ENCODE measurements at regions not wholly inside any gene's neighbourhood (a gene's known extent, or its start where the extent isn't known, plus 50 kb on each side); places are given as distances from the start of the nearest gene placed in this dataset.
"Not testable (repeated sequence)": the region's sequence is repeated elsewhere in the genome, so short reads cannot be mapped to it uniquely, and the experiment has no call there.

GRCh38 chr1:199811163-199811562 lies 216.3 kb upstream of the NR5A2 start:
- DNase-seq (ENCODE audit: low read depth in 3 of 3, low spot score in 1 of 3), result no peak

- DNase-seq (ENCODE audit: low read depth in 3 of 3, low spot score in 1 of 3), result no peak
Observed at GRCh38 chr1:199813198-199813597, 214.3 kb upstream of the NR5A2 start.

GRCh38 chr1:199815947-199816346 lies 211.6 kb upstream of the NR5A2 start:
- no peak for DNase-seq (ENCODE audit: low read depth in 3 of 3, low spot score in 1 of 3)

GRCh38 chr1:199817266-199817665 lies 210.2 kb upstream of the NR5A2 start:
- no peak for DNase-seq (ENCODE audit: low read depth in 3 of 3, low spot score in 1 of 3)

GRCh38 chr1:199821029-199821779 lies 206.3 kb upstream of the NR5A2 start:
- no peak for DNase-seq (ENCODE audit: low read depth in 3 of 3, low spot score in 1 of 3)

GRCh38 chr1:199832451-199832850 lies 195.1 kb upstream of the NR5A2 start:
- DNase-seq (ENCODE audit: low read depth in 3 of 3, low spot score in 1 of 3), result no peak

GRCh38 chr1:199834711-199835110 lies 192.8 kb upstream of the NR5A2 start:
- no peak for DNase-seq (ENCODE audit: low read depth in 3 of 3, low spot score in 1 of 3)

- no peak for DNase-seq (ENCODE audit: low read depth in 3 of 3, low spot score in 1 of 3)
Observed at GRCh38 chr1:199836430-199836829, 191.1 kb upstream of the NR5A2 start.

- DNase-seq (ENCODE audit: low read depth in 3 of 3, low spot score in 1 of 3), result no peak
Observed at GRCh38 chr1:199837321-199837720, 190.2 kb upstream of the NR5A2 start.

GRCh38 chr1:199839608-199840007 lies 187.9 kb upstream of the NR5A2 start:
- not testable (repeated sequence) for DNase-seq (ENCODE audit: low read depth in 3 of 3, low spot score in 1 of 3)

GRCh38 chr1:199843096-199843495 lies 184.4 kb upstream of the NR5A2 start:
- not testable (repeated sequence) for DNase-seq (ENCODE audit: low read depth in 3 of 3, low spot score in 1 of 3)

GRCh38 chr1:199843861-199844260 lies 183.6 kb upstream of the NR5A2 start:
- DNase-seq (ENCODE audit: low read depth in 3 of 3, low spot score in 1 of 3), result no peak

- no peak for DNase-seq (ENCODE audit: low read depth in 3 of 3, low spot score in 1 of 3)
Observed at GRCh38 chr1:199847021-199847420, 180.5 kb upstream of the NR5A2 start.

- DNase-seq (ENCODE audit: low read depth in 3 of 3, low spot score in 1 of 3), result no peak
Observed at GRCh38 chr1:199851439-199852140, 175.9 kb upstream of the NR5A2 start.

- no peak for DNase-seq (ENCODE audit: low read depth in 3 of 3, low spot score in 1 of 3)
Observed at GRCh38 chr1:199854686-199855321, 172.7 kb upstream of the NR5A2 start.

- DNase-seq (ENCODE audit: low read depth in 3 of 3, low spot score in 1 of 3), result no peak
Observed at GRCh38 chr1:199855580-199855979, 171.9 kb upstream of the NR5A2 start.

GRCh38 chr1:199856216-199856780 lies 171.2 kb upstream of the NR5A2 start:
- DNase-seq (ENCODE audit: low read depth in 3 of 3, low spot score in 1 of 3), result no peak

- no peak for DNase-seq (ENCODE audit: low read depth in 3 of 3, low spot score in 1 of 3)
Observed at GRCh38 chr1:199857108-199857507, 170.4 kb upstream of the NR5A2 start.

GRCh38 chr1:199857516-199857915 lies 170.0 kb upstream of the NR5A2 start:
- DNase-seq (ENCODE audit: low read depth in 3 of 3, low spot score in 1 of 3), result no peak

GRCh38 chr1:199858171-199858570 lies 169.3 kb upstream of the NR5A2 start:
- no peak for DNase-seq (ENCODE audit: low read depth in 3 of 3, low spot score in 1 of 3)

- no peak for DNase-seq (ENCODE audit: low read depth in 3 of 3, low spot score in 1 of 3)
Observed at GRCh38 chr1:199858856-199859255, 168.7 kb upstream of the NR5A2 start.

- no peak for DNase-seq (ENCODE audit: low read depth in 3 of 3, low spot score in 1 of 3)
Observed at GRCh38 chr1:199859491-199859933, 168.0 kb upstream of the NR5A2 start.

Measured in stimulated activated CD4-positive, alpha-beta T cell treated with anti-CD3 and anti-CD28 coated beads, TNF-alpha, amount 100 ng/mL, for 1 hour (primary cell).